ENCODE measurements at regions not wholly inside any gene's neighbourhood (a gene's known extent, or its start where the extent isn't known, plus 50 kb on each side); places are given as distances from the start of the nearest gene placed in this dataset.
A peak's percentile ranks its signal among the peaks of the same experiment; 100 is the strongest.

GRCh38 chr3:72287956-72288355, 503.0 kb upstream of the PROK2 start:
- no peak for DNase-seq (ENCODE audit: low spot score)
- intact Hi-C loops (cut with DNase I) = no loop called here

DNA sequence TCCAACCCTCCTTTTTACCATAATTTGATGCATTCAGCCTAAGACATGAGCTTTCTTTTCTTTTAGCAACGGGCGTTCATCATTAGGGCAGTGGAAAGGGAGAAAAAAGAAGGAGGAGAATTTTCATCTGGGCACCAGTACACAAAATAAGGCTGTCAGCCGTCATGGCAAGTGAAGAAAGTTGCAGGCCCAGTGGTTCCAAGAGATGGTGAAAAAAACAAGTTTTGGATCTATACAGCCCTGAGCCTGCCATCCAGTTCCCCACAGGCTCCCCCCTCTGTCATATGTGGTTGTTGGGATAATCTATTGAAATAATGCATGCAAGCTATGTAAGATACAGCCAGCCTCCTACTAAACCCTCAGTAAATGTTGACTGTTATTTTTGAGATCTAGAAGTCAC, 500.6 kb upstream of the PROK2 start:
- intact Hi-C loops (cut with DNase I) = no loop called here
- no peak for DNase-seq (ENCODE audit: low spot score)

GRCh38 chr3:72284471-72284870, 499.5 kb upstream of the PROK2 start:
- intact Hi-C loops (cut with DNase I) = no loop called here
- DNase-seq (ENCODE audit: low spot score) = no peak

DNA sequence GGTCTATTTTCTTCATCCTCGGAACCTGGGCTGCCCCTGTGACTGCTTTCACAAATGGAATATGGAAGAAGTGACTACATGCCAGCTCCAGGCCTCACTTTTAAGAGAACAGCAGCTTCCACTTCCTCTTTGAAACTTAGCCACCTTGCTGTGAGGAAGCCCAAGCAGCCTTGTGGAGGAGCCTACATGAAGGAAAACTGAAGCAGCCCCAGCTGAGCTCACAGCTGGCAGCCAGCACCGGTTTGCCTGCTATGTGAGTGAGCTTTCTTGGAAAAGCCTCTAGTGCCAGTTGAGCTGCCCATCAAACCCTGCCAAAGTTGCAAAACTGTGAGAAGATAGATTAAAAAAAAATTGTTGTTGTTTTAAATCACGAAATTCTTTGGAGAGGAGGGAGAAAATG, 498.0 kb upstream of the PROK2 start:
- intact Hi-C loops (cut with DNase I) = no loop called here

DNA sequence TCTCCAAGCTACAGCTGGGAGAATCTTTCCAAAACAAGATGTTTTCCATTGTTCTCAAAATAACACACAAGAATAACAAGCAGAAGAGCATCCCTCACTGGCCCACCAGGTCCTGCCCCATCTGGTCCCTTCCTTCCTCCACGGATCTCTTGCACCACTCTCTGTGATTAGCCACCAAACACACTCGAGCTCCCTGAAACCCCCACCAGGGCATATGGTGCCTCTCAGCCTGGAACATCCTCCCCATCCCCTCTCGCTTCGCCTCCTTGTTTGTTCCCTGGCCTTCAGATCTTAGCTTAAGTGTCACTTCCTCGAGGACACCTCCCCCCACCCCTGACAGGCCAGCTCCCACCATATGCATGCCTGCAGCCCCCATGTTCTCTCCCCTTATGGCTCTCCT, 496.6 kb upstream of the PROK2 start:
- intact Hi-C loops (cut with DNase I) = no loop called here
- DNase-seq (ENCODE audit: low spot score) = no peak

More for the DNA sequence above, 498.0 kb upstream of the PROK2 start:
- no peak for DNase-seq (ENCODE audit: low spot score)

GRCh38 chr3:72280876-72281275, 495.9 kb upstream of the PROK2 start:
- DNase-seq (ENCODE audit: low spot score) = no peak
- intact Hi-C loops (cut with DNase I) = no loop called here

GRCh38 chr3:72279631-72280041, 494.7 kb upstream of the PROK2 start:
- DNase-seq (ENCODE audit: low spot score) = no peak
- intact Hi-C loops (cut with DNase I) = loop anchor here (10.0 kb wide), 1 partner anchor 535 kb away; no protein-coding TSS in a partner anchor

DNA sequence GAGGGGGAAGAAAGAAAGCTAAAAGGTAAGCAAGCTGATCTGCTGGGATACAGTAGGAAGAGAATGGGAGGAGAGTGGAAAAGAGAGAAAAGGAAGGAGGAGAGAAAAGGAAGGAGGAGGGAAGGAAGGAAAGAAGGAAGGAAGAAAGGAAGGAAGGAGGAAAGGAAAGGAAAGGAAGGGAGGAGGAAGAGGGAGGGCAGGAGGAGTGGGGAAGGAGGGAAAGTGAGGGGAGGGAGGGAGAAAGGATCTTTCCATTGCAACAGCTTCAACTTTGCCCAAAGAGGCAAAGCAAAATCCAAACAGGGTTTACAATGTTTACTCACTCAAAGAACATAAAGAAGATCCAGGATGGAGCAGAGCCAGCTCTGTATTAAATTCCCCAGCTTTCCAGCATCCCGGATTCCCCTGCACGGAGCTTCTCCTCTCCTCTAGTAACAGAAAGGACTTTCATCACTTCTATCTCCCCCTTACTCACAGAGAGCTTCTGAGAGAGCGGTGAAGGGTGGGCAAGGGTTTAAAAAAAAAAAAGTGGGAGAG, 494.2 kb upstream of the PROK2 start:
- no peak for DNase-seq (ENCODE audit: low spot score)
- intact Hi-C loops (cut with DNase I) = loop anchor here (10.0 kb wide), 1 partner anchor 536 kb away; no protein-coding TSS in a partner anchor

GRCh38 chr3:72278349-72279067, 493.6 kb upstream of the PROK2 start:
- intact Hi-C loops (cut with DNase I) = loop anchor here (10.0 kb wide), 1 partner anchor 536 kb away; no protein-coding TSS in a partner anchor

DNA sequence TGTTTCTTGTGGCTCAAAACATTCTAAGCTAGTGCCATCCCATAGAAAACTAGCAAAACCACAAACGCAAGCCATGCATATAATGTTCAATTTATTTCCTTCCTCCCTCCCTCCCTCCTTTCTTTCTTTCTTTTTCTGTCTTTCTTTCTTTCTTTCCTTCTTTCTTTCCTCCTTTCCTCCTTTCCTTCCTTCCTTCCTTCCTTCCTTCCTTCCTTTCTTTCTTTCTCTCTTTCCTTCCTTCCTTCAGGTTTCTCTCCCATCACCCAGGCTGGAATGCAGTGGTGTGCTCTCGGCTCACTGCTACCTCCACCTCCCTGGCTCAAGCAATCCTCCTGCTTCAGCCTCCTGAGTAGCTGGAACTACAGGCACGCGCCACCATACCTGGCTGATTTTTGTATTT, 492.8 kb upstream of the PROK2 start:
- no peak for DNase-seq (ENCODE audit: low spot score)
- intact Hi-C loops (cut with DNase I) = loop anchor here (10.0 kb wide), 1 partner anchor 537 kb away; no protein-coding TSS in a partner anchor

More at GRCh38 chr3:72278349-72279067, 493.6 kb upstream of the PROK2 start:
- no peak for DNase-seq (ENCODE audit: low spot score)

DNA sequence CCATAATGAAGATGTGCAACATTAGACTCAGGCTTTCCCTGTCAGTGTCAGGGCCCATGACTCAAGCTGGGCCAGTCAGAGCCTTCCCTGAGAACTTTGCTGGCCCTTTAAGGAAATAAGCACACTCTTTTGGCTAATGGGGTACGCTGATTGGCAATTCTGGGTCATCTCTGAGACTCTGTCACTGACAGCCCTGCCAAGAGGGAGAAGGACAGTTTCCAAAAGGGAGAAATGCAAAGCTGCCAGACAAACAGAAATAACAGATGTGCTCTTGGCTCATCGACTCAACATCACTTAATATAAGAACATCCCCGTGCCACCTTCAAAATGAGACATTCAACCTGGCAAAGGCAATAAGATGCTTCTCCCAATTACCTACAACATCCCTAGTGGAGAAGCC, 491.9 kb upstream of the PROK2 start:
- intact Hi-C loops (cut with DNase I) = loop anchor here (10.0 kb wide), 1 partner anchor 538 kb away; no protein-coding TSS in a partner anchor
- no peak for DNase-seq (ENCODE audit: low spot score)

- intact Hi-C loops (cut with DNase I) = loop anchor here (10.0 kb wide), 1 partner anchor 539 kb away; no protein-coding TSS in a partner anchor
Measured at GRCh38 chr3:72275331-72275751, 490.4 kb upstream of the PROK2 start.

DNA sequence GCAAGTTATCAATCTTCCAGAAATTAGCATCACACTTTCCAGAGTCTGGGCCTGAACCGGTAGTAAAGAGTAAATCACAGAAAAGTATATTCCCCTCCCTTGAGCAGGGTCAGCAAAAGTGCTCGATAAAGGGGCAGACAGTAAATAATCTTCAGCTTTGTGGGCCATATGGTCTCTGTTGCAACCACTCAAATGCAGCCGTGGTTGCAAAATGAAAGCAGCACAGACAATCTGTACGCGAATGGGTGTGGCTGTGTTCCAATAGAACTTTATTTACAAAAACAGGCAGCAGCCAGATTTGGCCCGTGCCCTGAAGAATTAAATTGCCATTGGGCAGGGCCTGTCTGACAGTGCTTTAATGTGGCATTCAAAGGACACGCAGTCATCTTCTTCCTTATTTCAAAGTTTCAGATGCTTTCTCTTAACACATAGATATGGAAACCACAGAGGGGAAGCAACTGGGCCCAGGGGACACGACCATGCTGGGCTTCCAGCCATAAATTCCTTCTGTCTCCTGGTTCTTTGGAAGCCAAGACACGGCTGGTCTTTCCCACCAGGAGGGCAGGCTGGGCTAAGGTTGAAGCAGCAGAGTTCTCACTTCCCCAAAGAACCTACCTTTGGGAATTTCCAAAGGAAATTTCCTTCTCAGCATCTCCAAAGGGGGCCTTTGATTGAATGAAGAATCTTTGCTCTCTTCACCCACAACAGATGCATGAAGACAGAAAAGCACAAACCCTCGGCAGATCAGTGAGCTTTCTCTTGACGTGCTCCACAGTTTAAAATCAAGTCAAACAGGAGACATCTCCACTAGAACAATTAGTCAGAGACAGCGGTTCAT, 489.8 kb upstream of the PROK2 start:
- DNase-seq (ENCODE audit: low spot score) = no peak
- intact Hi-C loops (cut with DNase I) = loop anchor here (5.0 to 10.0 kb wide), 4 partner anchors 43 to 540 kb away; partner anchors contain the start of gene RYBP

More at GRCh38 chr3:72275331-72275751, 490.4 kb upstream of the PROK2 start:
- DNase-seq (ENCODE audit: low spot score) = no peak

DNA sequence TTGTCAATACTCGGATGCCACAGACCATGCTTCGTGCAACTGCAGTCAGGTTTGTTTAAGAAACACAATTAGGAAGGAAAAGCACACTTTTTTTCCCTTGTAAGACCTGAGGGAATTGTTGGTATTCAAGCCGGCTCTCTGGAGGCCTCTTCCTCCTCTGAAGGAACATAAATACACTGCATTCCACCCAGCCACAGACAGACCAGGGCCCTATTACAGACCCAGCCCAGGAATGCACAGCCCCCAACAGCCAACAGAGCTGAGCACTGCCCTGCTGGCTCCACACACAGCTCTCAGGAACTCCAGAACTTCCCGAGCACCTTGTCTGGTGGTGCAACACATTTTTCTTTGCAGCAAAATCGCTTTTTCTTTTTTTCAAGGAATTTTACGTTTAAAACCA, 488.7 kb upstream of the PROK2 start:
- intact Hi-C loops (cut with DNase I) = loop anchor here (5.0 to 10.0 kb wide), 4 partner anchors 44 to 541 kb away; partner anchors contain the start of gene RYBP

DNA sequence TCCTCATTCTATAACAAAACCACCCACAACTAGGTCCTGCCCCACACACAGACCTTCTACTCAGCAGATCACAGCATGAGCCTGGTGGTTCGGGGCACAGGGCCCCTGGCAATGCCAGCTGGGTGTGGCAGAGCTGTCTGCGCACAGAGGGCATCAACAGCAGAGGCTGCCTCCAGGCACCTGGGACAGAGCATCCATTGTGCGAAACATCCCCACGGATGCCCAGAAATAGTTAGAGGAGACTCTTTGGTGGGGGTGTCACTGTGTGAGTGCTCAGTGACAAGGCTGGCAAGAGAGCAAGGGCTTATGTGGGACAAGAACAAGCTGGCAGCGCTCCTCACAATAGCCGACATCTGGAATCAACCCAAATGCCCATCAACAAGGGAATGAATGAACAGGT, 487.4 kb upstream of the PROK2 start:
- DNase-seq (ENCODE audit: low spot score) = no peak
- intact Hi-C loops (cut with DNase I) = loop anchor here (5.0 to 10.0 kb wide), 4 partner anchors 45 to 542 kb away; partner anchors contain the start of gene RYBP

More for the DNA sequence above, 488.7 kb upstream of the PROK2 start:
- no peak for DNase-seq (ENCODE audit: low spot score)

DNA sequence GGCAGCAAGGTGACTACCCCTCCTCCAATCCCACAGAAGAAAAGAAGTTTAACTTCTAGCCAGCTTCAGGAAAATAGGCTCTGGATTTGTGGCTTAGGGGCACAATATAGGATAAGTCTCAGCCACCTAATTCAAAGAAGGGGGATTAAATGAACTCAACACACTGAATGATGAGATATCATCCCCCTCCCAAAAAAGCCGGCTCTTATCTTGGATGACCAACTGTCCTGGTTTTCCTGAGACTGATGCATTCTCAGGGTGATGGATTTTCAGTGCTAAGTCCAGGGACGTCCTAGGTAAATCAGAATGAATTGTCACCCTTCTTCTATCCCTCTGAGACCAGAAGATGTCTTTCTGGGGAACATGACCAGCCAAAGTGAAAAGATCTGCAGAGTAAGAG, 487.0 kb upstream of the PROK2 start:
- intact Hi-C loops (cut with DNase I) = loop anchor here (5.0 to 10.0 kb wide), 4 partner anchors 45 to 543 kb away; partner anchors contain the start of gene RYBP
- DNase-seq (ENCODE audit: low spot score) = no peak

GRCh38 chr3:72271216-72271615, 486.3 kb upstream of the PROK2 start:
- intact Hi-C loops (cut with DNase I) = loop anchor here (5.0 to 10.0 kb wide), 4 partner anchors 46 to 544 kb away; partner anchors contain the start of gene RYBP
- DNase-seq (ENCODE audit: low spot score) = no peak

GRCh38 chr3:72270730-72271129, 485.8 kb upstream of the PROK2 start:
- no peak for DNase-seq (ENCODE audit: low spot score)
- intact Hi-C loops (cut with DNase I) = loop anchor here (5.0 to 10.0 kb wide), 4 partner anchors 47 to 544 kb away; partner anchors contain the start of gene RYBP

- intact Hi-C loops (cut with DNase I) = loop anchor here (5.0 to 10.0 kb wide), 4 partner anchors 47 to 545 kb away; partner anchors contain the start of gene RYBP
- DNase-seq (ENCODE audit: low spot score) = peak; percentile 90
Measured at GRCh38 chr3:72270072-72270681, 485.2 kb upstream of the PROK2 start.

Data from cardiac septum (tissue), 1 donor.